HEK293 (cell line): ENCODE measurements at regions not wholly inside any gene's neighbourhood (a gene's known extent, or its start where the extent isn't known, plus 50 kb on each side); places are given as distances from the start of the nearest gene placed in this dataset.

Experiments used
- CTCF ChIA-PET: fragments of 350-600 bp; formaldehyde crosslinking; extraction: SDS; loops from one replicate; lab custom pipeline; 2021; ENCODE audit warnings: antibody characterized with exemption; lab: Yijun Ruan, JAX
- POLR2A ChIA-PET: fragments of 300-600 bp; formaldehyde crosslinking; extraction: SDS; loops from one replicate; lab custom pipeline; 2020; ENCODE audit warnings: antibody characterized with exemption, inconsistent platforms; lab: Yijun Ruan, JAX
- H3K27ac ChIP-seq: fragments of 200-500 bp; sonication (Bioruptor generic); 2 replicates; pipeline ENCODE4 v1.5.1; 2014; ENCODE audit warnings: low read depth, low read length, control low read depth, inconsistent platforms; ENCODE audit errors: extremely low read depth
- H3K36me3 ChIP-seq, 2 experiments: fragments of 200-500 bp in 1 of 2; sonication (Bioruptor generic) in 1 of 2; 1 replicate in 1 of 2; 2 replicates in 1 of 2; pipeline ENCODE4 v1.5.1; 2014 to 2017; ENCODE audit warnings: inconsistent platforms in 2 of 2, low read length in 2 of 2; ENCODE audit not compliant: control insufficient read depth in 2 of 2, insufficient read depth in 1 of 2
- H3K4me1 ChIP-seq: fragments of 200-500 bp; sonication (Bioruptor generic); 2 replicates; pipeline ENCODE4 v1.5.1; 2014; ENCODE audit warnings: mild to moderate bottlenecking, low read length, inconsistent platforms; ENCODE audit not compliant: control insufficient read depth, insufficient read depth
- H3K4me3 ChIP-seq: 2 replicates; pipeline ENCODE4 v1.5.1; 2011; ENCODE audit warnings: low read depth, mild to moderate bottlenecking, control low read depth, low read length, moderate library complexity
- H3K9me3 ChIP-seq: fragments of 200-500 bp; sonication (Bioruptor generic); 2 replicates; pipeline ENCODE4 v1.5.1; 2014; ENCODE audit warnings: low read depth, low read length, inconsistent platforms; ENCODE audit not compliant: control insufficient read depth, insufficient read depth
- GFI1B ChIP-seq: fragments of 450-650 bp; formaldehyde crosslinking; IDR thresholded peaks from 2 replicates; pipeline ENCODE4 v1.5.1; 2016; ENCODE audit warnings: missing biosample characterization, missing genetic modification characterization
- KLF16 ChIP-seq: fragments of 450-650 bp; formaldehyde crosslinking; IDR thresholded peaks from 2 replicates; pipeline ENCODE4 v1.5.1; 2017; ENCODE audit warnings: missing biosample characterization, missing genetic modification characterization
- KLF7 ChIP-seq: fragments of 450-650 bp; formaldehyde crosslinking; IDR thresholded peaks from 2 replicates; pipeline ENCODE4 v1.5.1; 2016; ENCODE audit warnings: missing biosample characterization, missing genetic modification characterization, borderline replicate concordance
- OVOL3 ChIP-seq: fragments of 450-650 bp; formaldehyde crosslinking; IDR thresholded peaks from 2 replicates; pipeline ENCODE4 v1.5.1; 2016; ENCODE audit warnings: missing biosample characterization, missing genetic modification characterization
- SP3 ChIP-seq: fragments of 450-650 bp; formaldehyde crosslinking; IDR thresholded peaks from 2 replicates; pipeline ENCODE4 v1.5.1; 2016; ENCODE audit warnings: missing biosample characterization, missing genetic modification characterization
- ZBTB1 ChIP-seq: fragments of 450-650 bp; formaldehyde crosslinking; IDR thresholded peaks from 2 replicates; pipeline ENCODE4 v1.5.1; 2016; ENCODE audit warnings: missing biosample characterization, missing genetic modification characterization
- ZNF112 ChIP-seq: fragments of 450-650 bp; formaldehyde crosslinking; IDR thresholded peaks from 2 replicates; pipeline ENCODE4 v1.5.0; 2017; ENCODE audit warnings: missing biosample characterization, missing genetic modification characterization
- ZNF146 ChIP-seq: fragments of 450-650 bp; formaldehyde crosslinking; IDR thresholded peaks from 2 replicates; pipeline ENCODE4 v1.5.1; 2016; ENCODE audit warnings: missing biosample characterization, missing genetic modification characterization
- ZNF2 ChIP-seq: fragments of 450-650 bp; formaldehyde crosslinking; IDR thresholded peaks from 2 replicates; pipeline ENCODE4 v1.5.1; 2016; ENCODE audit warnings: missing biosample characterization, missing genetic modification characterization
- ZNF221 ChIP-seq: fragments of 450-650 bp; formaldehyde crosslinking; IDR thresholded peaks from 2 replicates; pipeline ENCODE4 v1.5.1; 2017; ENCODE audit warnings: missing biosample characterization, missing genetic modification characterization, borderline replicate concordance
- ZNF266 ChIP-seq: fragments of 450-650 bp; formaldehyde crosslinking; IDR thresholded peaks from 2 replicates; pipeline ENCODE4 v1.5.1; 2016; ENCODE audit warnings: missing biosample characterization, missing genetic modification characterization, low read depth
- ZNF571 ChIP-seq: fragments of 450-650 bp; formaldehyde crosslinking; IDR thresholded peaks from 2 replicates; pipeline ENCODE4 v1.5.0; 2017; ENCODE audit warnings: missing biosample characterization, missing genetic modification characterization
- ZNF621 ChIP-seq: fragments of 450-650 bp; formaldehyde crosslinking; IDR thresholded peaks from 2 replicates; pipeline ENCODE4 v1.5.1; 2017; ENCODE audit warnings: missing biosample characterization, missing genetic modification characterization
- ZSCAN16 ChIP-seq: fragments of 450-650 bp; formaldehyde crosslinking; IDR thresholded peaks from 2 replicates; pipeline ENCODE4 v1.5.1; 2016; ENCODE audit warnings: missing biosample characterization, missing genetic modification characterization
- TF ChIP-seq, protein P1 (sequence below): fragments of 450-650 bp; formaldehyde crosslinking; IDR thresholded peaks from 2 replicates; pipeline ENCODE4 v1.5.1; 2017; ENCODE audit warnings: missing biosample characterization, missing genetic modification characterization
- TF ChIP-seq, protein P2 (sequence below): fragments of 450-650 bp; formaldehyde crosslinking; optimal IDR thresholded peaks from 2 replicates; pipeline ENCODE3; 2016; ENCODE audit warnings: missing biosample characterization, mild to moderate bottlenecking, missing genetic modification characterization
- TF ChIP-seq, protein P3 (sequence below): fragments of 450-650 bp; formaldehyde crosslinking; IDR thresholded peaks from 2 replicates; pipeline ENCODE4 v1.5.1; 2017; ENCODE audit warnings: missing biosample characterization, missing genetic modification characterization
- TF ChIP-seq, protein P4 (sequence below): fragments of 450-650 bp; formaldehyde crosslinking; IDR thresholded peaks from 2 replicates; pipeline ENCODE4 v1.5.1; 2016; ENCODE audit warnings: missing biosample characterization, missing genetic modification characterization
- TF ChIP-seq, protein P5 (sequence below): fragments of 450-650 bp; formaldehyde crosslinking; IDR thresholded peaks from 2 replicates; pipeline ENCODE4 v1.5.1; 2016; ENCODE audit warnings: missing biosample characterization, missing genetic modification characterization
- TF ChIP-seq, protein P6 (sequence below): fragments of 450-650 bp; IDR thresholded peaks from 2 replicates; pipeline ENCODE4 v1.5.1; 2018; ENCODE audit warnings: missing biosample characterization, missing genetic modification characterization
- TF ChIP-seq, protein P7 (sequence below): fragments of 450-650 bp; formaldehyde crosslinking; IDR thresholded peaks from 2 replicates; pipeline ENCODE4 v1.5.1; 2016; ENCODE audit warnings: missing biosample characterization, missing genetic modification characterization

DNA sequence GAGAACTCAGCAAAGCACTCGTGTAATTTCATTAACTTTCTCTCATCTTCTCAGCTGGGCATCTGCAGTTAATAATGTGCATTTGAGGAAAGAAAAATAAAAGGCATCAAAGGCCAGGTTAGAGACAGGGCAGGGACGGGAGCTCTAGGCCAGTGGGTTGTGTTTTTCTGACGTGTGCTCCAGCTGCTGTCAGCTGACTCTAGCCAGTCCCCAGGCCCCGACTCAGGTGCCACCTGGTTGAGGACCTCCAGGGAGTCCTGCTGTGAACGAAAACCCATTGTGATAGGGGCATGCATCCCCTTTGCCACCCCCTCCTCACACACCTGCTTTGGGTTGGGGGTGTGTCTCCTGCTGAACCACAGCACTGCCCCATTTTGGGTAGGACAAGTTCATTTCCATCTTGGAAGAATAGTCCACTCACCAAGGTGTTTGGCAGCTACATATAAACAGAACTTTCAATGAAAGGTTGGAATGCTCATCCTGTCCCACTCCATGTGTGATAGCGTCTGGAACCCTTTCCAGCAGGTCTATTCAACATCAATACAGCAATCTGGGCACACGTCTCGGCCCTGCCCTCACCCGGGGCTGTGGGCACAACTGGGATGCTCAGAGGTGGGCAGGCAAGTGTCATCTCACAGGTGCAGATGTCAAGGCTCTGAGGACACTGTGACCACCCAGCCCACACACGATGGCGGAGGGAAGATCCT, 146.1 kb upstream of the FAM20C start (continued):
- TF ChIP-seq ZSCAN16 (tag by site-specific recombination): no peak
- no peak for TF ChIP-seq KLF7 (tag by site-specific recombination)
- TF ChIP-seq, protein P1, sequence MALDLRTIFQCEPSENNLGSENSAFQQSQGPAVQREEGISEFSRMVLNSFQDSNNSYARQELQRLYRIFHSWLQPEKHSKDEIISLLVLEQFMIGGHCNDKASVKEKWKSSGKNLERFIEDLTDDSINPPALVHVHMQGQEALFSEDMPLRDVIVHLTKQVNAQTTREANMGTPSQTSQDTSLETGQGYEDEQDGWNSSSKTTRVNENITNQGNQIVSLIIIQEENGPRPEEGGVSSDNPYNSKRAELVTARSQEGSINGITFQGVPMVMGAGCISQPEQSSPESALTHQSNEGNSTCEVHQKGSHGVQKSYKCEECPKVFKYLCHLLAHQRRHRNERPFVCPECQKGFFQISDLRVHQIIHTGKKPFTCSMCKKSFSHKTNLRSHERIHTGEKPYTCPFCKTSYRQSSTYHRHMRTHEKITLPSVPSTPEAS (tag by site-specific recombination): no peak
- TF ChIP-seq ZNF112 (tag by site-specific recombination): no peak
- TF ChIP-seq, protein P2, sequence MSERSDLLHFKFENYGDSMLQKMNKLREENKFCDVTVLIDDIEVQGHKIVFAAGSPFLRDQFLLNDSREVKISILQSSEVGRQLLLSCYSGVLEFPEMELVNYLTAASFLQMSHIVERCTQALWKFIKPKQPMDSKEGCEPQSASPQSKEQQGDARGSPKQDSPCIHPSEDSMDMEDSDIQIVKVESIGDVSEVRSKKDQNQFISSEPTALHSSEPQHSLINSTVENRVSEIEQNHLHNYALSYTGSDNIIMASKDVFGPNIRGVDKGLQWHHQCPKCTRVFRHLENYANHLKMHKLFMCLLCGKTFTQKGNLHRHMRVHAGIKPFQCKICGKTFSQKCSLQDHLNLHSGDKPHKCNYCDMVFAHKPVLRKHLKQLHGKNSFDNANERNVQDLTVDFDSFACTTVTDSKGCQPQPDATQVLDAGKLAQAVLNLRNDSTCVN (tag by site-specific recombination): no peak
- no peak for TF ChIP-seq ZNF571 (tag by site-specific recombination)
- no peak for TF ChIP-seq ZBTB1 (tag by site-specific recombination)

DNA sequence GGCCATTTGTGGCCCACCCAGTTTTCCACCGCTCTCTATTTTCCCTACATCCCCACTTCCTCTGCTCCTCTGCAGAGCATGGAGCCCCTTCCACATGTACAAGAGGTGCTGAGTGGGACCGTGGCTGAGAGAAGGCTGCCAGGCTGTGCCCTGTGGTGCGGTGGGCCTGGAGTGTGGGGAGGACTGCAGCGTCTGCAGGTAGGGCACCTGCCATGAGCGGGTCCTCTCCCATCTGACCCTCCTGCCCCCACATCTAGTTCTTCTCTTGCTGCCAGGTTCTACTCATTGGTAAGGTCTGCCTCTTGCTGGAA, 145.6 kb upstream of the FAM20C start:
- ChIA-PET POLR2A (no interaction called here), CTCF (no interaction called here)
- Histone ChIP-seq H3K4me3 (no peak overlapping the region), H3K4me1 (no peaks in the 10 kb centered on the region), H3K36me3 (no peaks in the 10 kb centered on the region), H3K9me3 (no peaks in the 10 kb centered on the region), H3K27ac (no peak overlapping the region)
- TF ChIP-seq, protein P3, sequence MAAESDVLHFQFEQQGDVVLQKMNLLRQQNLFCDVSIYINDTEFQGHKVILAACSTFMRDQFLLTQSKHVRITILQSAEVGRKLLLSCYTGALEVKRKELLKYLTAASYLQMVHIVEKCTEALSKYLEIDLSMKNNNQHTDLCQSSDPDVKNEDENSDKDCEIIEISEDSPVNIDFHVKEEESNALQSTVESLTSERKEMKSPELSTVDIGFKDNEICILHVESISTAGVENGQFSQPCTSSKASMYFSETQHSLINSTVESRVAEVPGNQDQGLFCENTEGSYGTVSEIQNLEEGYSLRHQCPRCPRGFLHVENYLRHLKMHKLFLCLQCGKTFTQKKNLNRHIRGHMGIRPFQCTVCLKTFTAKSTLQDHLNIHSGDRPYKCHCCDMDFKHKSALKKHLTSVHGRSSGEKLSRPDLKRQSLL (tag by site-specific recombination): no peak
- TF ChIP-seq, protein P4, sequence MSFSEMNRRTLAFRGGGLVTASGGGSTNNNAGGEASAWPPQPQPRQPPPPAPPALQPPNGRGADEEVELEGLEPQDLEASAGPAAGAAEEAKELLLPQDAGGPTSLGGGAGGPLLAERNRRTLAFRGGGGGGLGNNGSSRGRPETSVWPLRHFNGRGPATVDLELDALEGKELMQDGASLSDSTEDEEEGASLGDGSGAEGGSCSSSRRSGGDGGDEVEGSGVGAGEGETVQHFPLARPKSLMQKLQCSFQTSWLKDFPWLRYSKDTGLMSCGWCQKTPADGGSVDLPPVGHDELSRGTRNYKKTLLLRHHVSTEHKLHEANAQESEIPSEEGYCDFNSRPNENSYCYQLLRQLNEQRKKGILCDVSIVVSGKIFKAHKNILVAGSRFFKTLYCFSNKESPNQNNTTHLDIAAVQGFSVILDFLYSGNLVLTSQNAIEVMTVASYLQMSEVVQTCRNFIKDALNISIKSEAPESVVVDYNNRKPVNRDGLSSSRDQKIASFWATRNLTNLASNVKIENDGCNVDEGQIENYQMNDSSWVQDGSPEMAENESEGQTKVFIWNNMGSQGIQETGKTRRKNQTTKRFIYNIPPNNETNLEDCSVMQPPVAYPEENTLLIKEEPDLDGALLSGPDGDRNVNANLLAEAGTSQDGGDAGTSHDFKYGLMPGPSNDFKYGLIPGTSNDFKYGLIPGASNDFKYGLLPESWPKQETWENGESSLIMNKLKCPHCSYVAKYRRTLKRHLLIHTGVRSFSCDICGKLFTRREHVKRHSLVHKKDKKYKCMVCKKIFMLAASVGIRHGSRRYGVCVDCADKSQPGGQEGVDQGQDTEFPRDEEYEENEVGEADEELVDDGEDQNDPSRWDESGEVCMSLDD (tag by site-specific recombination): no peak
- TF ChIP-seq, protein P5, sequence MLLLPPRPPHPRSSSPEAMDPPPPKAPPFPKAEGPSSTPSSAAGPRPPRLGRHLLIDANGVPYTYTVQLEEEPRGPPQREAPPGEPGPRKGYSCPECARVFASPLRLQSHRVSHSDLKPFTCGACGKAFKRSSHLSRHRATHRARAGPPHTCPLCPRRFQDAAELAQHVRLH (tag by site-specific recombination): no peak
- TF ChIP-seq, protein P6, sequence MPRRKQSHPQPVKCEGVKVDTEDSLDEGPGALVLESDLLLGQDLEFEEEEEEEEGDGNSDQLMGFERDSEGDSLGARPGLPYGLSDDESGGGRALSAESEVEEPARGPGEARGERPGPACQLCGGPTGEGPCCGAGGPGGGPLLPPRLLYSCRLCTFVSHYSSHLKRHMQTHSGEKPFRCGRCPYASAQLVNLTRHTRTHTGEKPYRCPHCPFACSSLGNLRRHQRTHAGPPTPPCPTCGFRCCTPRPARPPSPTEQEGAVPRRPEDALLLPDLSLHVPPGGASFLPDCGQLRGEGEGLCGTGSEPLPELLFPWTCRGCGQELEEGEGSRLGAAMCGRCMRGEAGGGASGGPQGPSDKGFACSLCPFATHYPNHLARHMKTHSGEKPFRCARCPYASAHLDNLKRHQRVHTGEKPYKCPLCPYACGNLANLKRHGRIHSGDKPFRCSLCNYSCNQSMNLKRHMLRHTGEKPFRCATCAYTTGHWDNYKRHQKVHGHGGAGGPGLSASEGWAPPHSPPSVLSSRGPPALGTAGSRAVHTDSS: no peak

DNA sequence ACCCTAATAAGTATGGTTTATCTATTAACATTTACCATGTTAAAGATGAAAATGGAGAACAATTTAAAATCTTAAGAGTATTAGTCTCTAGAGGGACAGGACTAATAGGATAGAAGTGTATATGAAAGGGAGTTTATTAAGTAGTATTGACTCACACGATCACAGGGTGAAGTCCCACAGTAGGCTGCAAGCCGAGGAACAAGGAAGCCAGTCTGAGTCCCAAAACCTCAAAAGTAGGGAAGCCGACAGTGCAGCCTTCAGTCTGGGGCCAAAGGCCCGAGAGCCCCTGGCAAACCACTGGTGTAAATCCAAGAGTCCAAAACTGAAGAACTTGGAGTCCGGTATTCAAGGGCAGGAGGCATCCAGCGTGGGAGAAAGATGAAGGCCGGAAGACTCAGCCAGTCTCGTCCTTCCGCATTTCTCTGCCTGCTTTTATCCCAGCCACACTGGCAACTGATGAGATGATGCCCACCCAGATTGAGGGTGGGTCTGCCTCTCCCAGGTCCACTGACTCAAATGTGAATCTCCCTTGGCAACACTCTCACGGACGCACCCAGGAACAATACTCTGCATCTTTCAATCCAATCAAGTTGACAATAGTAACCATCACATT, 140.8 kb upstream of the FAM20C start:
- ChIA-PET POLR2A (interaction anchor here (0.7 kb wide), 1 partner anchor 84 kb away, joined by 3 read pairs; no protein-coding TSS in a partner anchor), CTCF (no interaction called here)
- H3K4me3 ChIP-seq: no peak overlapping the region
- no peaks in the 10 kb centered on the region for H3K9me3 ChIP-seq
- H3K27ac ChIP-seq: no peak overlapping the region
- H3K36me3 ChIP-seq: no peaks in the 10 kb centered on the region
- no peaks in the 10 kb centered on the region for H3K4me1 ChIP-seq
- TF ChIP-seq ZNF221 (tag by site-specific recombination) (no peak), ZNF266 (tag by site-specific recombination) (no peak), KLF16 (tag by site-specific recombination) (no peak), OVOL3 (tag by site-specific recombination) (no peak), SP3 (no peak), ZNF621 (tag by site-specific recombination) (no peak), ZNF2 (tag by site-specific recombination) (no peak), GFI1B (no peak), ZNF146 (tag by site-specific recombination) (no peak)
- TF ChIP-seq, protein P2 (tag by site-specific recombination): no peak
- TF ChIP-seq, protein P7, sequence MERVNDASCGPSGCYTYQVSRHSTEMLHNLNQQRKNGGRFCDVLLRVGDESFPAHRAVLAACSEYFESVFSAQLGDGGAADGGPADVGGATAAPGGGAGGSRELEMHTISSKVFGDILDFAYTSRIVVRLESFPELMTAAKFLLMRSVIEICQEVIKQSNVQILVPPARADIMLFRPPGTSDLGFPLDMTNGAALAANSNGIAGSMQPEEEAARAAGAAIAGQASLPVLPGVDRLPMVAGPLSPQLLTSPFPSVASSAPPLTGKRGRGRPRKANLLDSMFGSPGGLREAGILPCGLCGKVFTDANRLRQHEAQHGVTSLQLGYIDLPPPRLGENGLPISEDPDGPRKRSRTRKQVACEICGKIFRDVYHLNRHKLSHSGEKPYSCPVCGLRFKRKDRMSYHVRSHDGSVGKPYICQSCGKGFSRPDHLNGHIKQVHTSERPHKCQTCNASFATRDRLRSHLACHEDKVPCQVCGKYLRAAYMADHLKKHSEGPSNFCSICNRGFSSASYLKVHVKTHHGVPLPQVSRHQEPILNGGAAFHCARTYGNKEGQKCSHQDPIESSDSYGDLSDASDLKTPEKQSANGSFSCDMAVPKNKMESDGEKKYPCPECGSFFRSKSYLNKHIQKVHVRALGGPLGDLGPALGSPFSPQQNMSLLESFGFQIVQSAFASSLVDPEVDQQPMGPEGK: no peak
